ENCODE measurements at regions not wholly inside any gene's neighbourhood (a gene's known extent, or its start where the extent isn't known, plus 50 kb on each side); places are given as distances from the start of the nearest gene placed in this dataset.
"Not testable (repeated sequence)": the region's sequence is repeated elsewhere in the genome, so short reads cannot be mapped to it uniquely, and the experiment has no call there.

GRCh38 chr16:27600381-27600780, 50.4 kb downstream of the KATNIP start:
- no peak for DNase-seq (ENCODE audit: low spot score)

GRCh38 chr16:27602103-27602502, 52.2 kb downstream of the KATNIP start:
- DNase-seq (ENCODE audit: low spot score): no peak

- DNase-seq (ENCODE audit: low spot score): peak; percentile 27
Observed at GRCh38 chr16:27605500-27606106, 55.7 kb downstream of the KATNIP start.

- no peak for DNase-seq (ENCODE audit: low spot score)
Observed at GRCh38 chr16:27611340-27611739, 61.4 kb downstream of the KATNIP start.

- DNase-seq (ENCODE audit: low spot score): no peak
Observed at GRCh38 chr16:27613238-27613791, 63.4 kb downstream of the KATNIP start.

GRCh38 chr16:27617665-27618064, 67.7 kb downstream of the KATNIP start:
- DNase-seq (ENCODE audit: low spot score): no peak

- no peak for DNase-seq (ENCODE audit: low spot score)
Observed at GRCh38 chr16:27618165-27618564, 68.2 kb downstream of the KATNIP start.

GRCh38 chr16:27618606-27619327, 68.8 kb downstream of the KATNIP start:
- no peak for DNase-seq (ENCODE audit: low spot score)

GRCh38 chr16:27620541-27620940, 70.6 kb downstream of the KATNIP start:
- DNase-seq (ENCODE audit: low spot score): no peak

- no peak for DNase-seq (ENCODE audit: low spot score)
Observed at GRCh38 chr16:27624154-27625049, 74.5 kb downstream of the KATNIP start.

- no peak for DNase-seq (ENCODE audit: low spot score)
Observed at GRCh38 chr16:27625050-27625697, 75.2 kb downstream of the KATNIP start.

- no peak for DNase-seq (ENCODE audit: low spot score)
Observed at GRCh38 chr16:27627136-27627535, 77.2 kb downstream of the KATNIP start.

- DNase-seq (ENCODE audit: low spot score): no peak
Observed at GRCh38 chr16:27628241-27628942, 78.4 kb downstream of the KATNIP start.

- DNase-seq (ENCODE audit: low spot score): not testable (repeated sequence)
Observed at GRCh38 chr16:27628943-27629462, 79.1 kb downstream of the KATNIP start.

- no peak for DNase-seq (ENCODE audit: low spot score)
Observed at GRCh38 chr16:27632216-27632615, 82.3 kb downstream of the KATNIP start.

- no peak for DNase-seq (ENCODE audit: low spot score)
Observed at GRCh38 chr16:27633221-27633620, 83.3 kb downstream of the KATNIP start.

GRCh38 chr16:27633721-27634120, 83.8 kb downstream of the KATNIP start:
- DNase-seq (ENCODE audit: low spot score): no peak

- DNase-seq (ENCODE audit: low spot score): no peak
Observed at GRCh38 chr16:27634779-27635178, 84.8 kb downstream of the KATNIP start.

- DNase-seq (ENCODE audit: low spot score): no peak
Observed at GRCh38 chr16:27636453-27637240, 86.7 kb downstream of the KATNIP start.

Measured in H4 (cell line).